ENCODE measurements at regions not wholly inside any gene's neighbourhood (a gene's known extent, or its start where the extent isn't known, plus 50 kb on each side); places are given as distances from the start of the nearest gene placed in this dataset.

GRCh38 chr7:14973712-14974428, 71.3 kb upstream of the DGKB start:
- Histone ChIP-seq H3K9me3 (ENCODE audit: insufficient read depth in 2 of 2, low read depth in 1 of 2, low read length in 1 of 2) (no peaks in the 10 kb centered on the region), H3K27ac (ENCODE audit: low read depth, low read length) (no peak overlapping the region), H4K5ac (ENCODE audit: insufficient read length, low read depth, low read length) (no peak overlapping the region), H3K14ac (ENCODE audit: insufficient read length) (no peak overlapping the region), H3K56ac (replicated peaks; ENCODE audit: insufficient read length, low read depth, low read length) (no peak overlapping the region), H3K9ac (replicated peaks in 1 of 4; ENCODE audit: extremely low read depth in 1 of 4, low read depth in 3 of 4, low read length in 3 of 4) (no peak overlapping the region), H2AFZ (ENCODE audit: low read length) (no peak overlapping the region), H4K8ac (ENCODE audit: extremely low read depth, insufficient read depth, low read length) (no peak overlapping the region), H3K79me1 (ENCODE audit: low read depth, low read length) (no peaks in the 10 kb centered on the region), H4K91ac (replicated peaks; ENCODE audit: insufficient read length, low read length) (no peak overlapping the region), H3K23me2 (ENCODE audit: low read depth, low read length) (no peaks in the 10 kb centered on the region), H2BK15ac (ENCODE audit: low read length) (no peak overlapping the region), H2BK5ac (ENCODE audit: low read depth, low read length) (no peak overlapping the region), H3K18ac (ENCODE audit: extremely low read depth, low read length) (no peak overlapping the region), H3K79me2 (ENCODE audit: control insufficient read depth in 1 of 2, insufficient read depth in 2 of 2, low read length in 2 of 2) (no peaks in the 10 kb centered on the region), H2BK20ac (ENCODE audit: low read length) (no peak overlapping the region), H3K4me1 (replicated peaks in 1 of 4; ENCODE audit: control insufficient read depth in 3 of 4, insufficient read depth in 4 of 4, low read length in 3 of 4) (no peaks in the 10 kb centered on the region), H3K4me3 (ENCODE audit: extremely low read depth in 1 of 4, insufficient read depth in 2 of 4, low read depth in 3 of 4, low read length in 4 of 4) (no peak overlapping the region), H3K4ac (replicated peaks; ENCODE audit: insufficient read length, low read depth, low read length) (no peak overlapping the region), H2BK12ac (ENCODE audit: low read depth, low read length) (no peak overlapping the region), H3K23ac (ENCODE audit: insufficient read length) (no peak overlapping the region), H2AK5ac (ENCODE audit: low read depth, low read length) (no peak overlapping the region), H3K4me2 (ENCODE audit: insufficient read depth in 1 of 2, low read depth in 2 of 2, low read length in 2 of 2) (no peak overlapping the region), H4K20me1 (replicated peaks in 1 of 2; ENCODE audit: control insufficient read depth in 1 of 2, insufficient read depth in 2 of 2, low read length in 2 of 2) (no peaks in the 10 kb centered on the region), H3K27me3 (replicated peaks in 1 of 4; ENCODE audit: control insufficient read depth in 3 of 4, extremely low read depth in 1 of 4, insufficient read depth in 3 of 4, low read length in 3 of 4) (peaks cover 0 to 1% (median 0%) of the 10 kb centered on the region in 4 experiments; a peak in 1 of 7 replicates), H3K36me3 (ENCODE audit: control insufficient read depth in 2 of 4, insufficient read depth in 4 of 4, low read length in 3 of 4) (no peaks in the 10 kb centered on the region), H2BK120ac (replicated peaks; ENCODE audit: low read depth, low read length) (no peak overlapping the region)
- ChIA-PET POLR2A (ENCODE audit: partially characterized antibody) (no interaction called here), CTCF (ENCODE audit: partially characterized antibody) (interaction anchor here (0.8 to 0.9 kb wide), 2 partner anchors 43 to 256 kb away, joined by 3 read pairs; no protein-coding TSS in a partner anchor)
- no peak for FAIRE-seq
- 95% methylated on average over 3 of the region's 3 CpGs; no CpG with 5 or more reads in 1 of the 2 experiments for WGBS, 2 experiments (ENCODE audit: extremely low coverage in 1 of 2, insufficient coverage in 1 of 2, insufficient read length in 1 of 2, insufficient replicate concordance in 2 of 2, low coverage in 1 of 2, low lambda C conversion rate in 2 of 2, missing lambda C conversion rate in 1 of 2)
- DNase-seq (ENCODE audit: low read depth in 1 of 2, low spot score in 2 of 2): no peak
- TF ChIP-seq JUND (IDR thresholded peaks at IDR 0.05; ENCODE audit: low read length): no peak
- no peak for TF ChIP-seq SIN3A (conservative IDR thresholded peaks at IDR 0.05 in 1 of 2, IDR thresholded peaks at IDR 0.05 in 1 of 2; ENCODE audit: low read depth in 1 of 2, low read length in 2 of 2)
- no peak for TF ChIP-seq GABPA (IDR thresholded peaks at IDR 0.05; ENCODE audit: borderline replicate concordance, insufficient read depth, low read length)
- no peak for TF ChIP-seq CHD1 (IDR thresholded peaks at IDR 0.05; ENCODE audit: low read depth, low read length)
- TF ChIP-seq CHD2 (IDR thresholded peaks at IDR 0.05; ENCODE audit: low read length): no peak
- TF ChIP-seq CTCF (IDR thresholded peaks at IDR 0.05; ENCODE audit: control extremely low read depth in 1 of 3, insufficient read depth in 1 of 3, low read depth in 1 of 3, low read length in 3 of 3): no peak
- TF ChIP-seq POLR2AphosphoS5 (IDR thresholded peaks at IDR 0.05; ENCODE audit: low read depth, low read length): no peak
- TF ChIP-seq SP4 (IDR thresholded peaks at IDR 0.05; ENCODE audit: low read length): no peak
- TF ChIP-seq TAF7 (optimal IDR thresholded peaks at IDR 0.05; ENCODE audit: borderline replicate concordance, low read depth, low read length): no peak
- no peak for TF ChIP-seq NRF1 (IDR thresholded peaks at IDR 0.05; ENCODE audit: low read depth, low read length)
- TF ChIP-seq SP1 (IDR thresholded peaks at IDR 0.05; ENCODE audit: low read depth, low read length): no peak
- no peak for TF ChIP-seq POU5F1 (IDR thresholded peaks at IDR 0.05; ENCODE audit: low read depth, low read length)
